ENCODE measurements at regions not wholly inside any gene's neighbourhood (a gene's known extent, or its start where the extent isn't known, plus 50 kb on each side); places are given as distances from the start of the nearest gene placed in this dataset.

- no peak for DNase-seq (ENCODE audit: low read depth)
- no peak for TF ChIP-seq CTCF (conservative IDR thresholded peaks at IDR 0.05; ENCODE audit: low read depth, low read length)
- no peak overlapping the region for H3K4me3 ChIP-seq (ENCODE audit: low read depth, low read length)
Observed at GRCh38 chr15:36483409-36483808, 96.0 kb upstream of the CDIN1 start.

GRCh38 chr15:36484038-36484778, 95.2 kb upstream of the CDIN1 start:
- no peak overlapping the region for H3K4me3 ChIP-seq (ENCODE audit: low read depth, low read length)
- TF ChIP-seq CTCF (conservative IDR thresholded peaks at IDR 0.05; ENCODE audit: low read depth, low read length), result no peak
- DNase-seq (ENCODE audit: low read depth), result no peak

- no peak overlapping the region for H3K4me3 ChIP-seq (ENCODE audit: low read depth, low read length)
- DNase-seq (ENCODE audit: low read depth), result no peak
- no peak for TF ChIP-seq CTCF (conservative IDR thresholded peaks at IDR 0.05; ENCODE audit: low read depth, low read length)
Observed at GRCh38 chr15:36491912-36492311, 87.5 kb upstream of the CDIN1 start.

GRCh38 chr15:36495456-36495991, 83.9 kb upstream of the CDIN1 start:
- no peak overlapping the region for H3K4me3 ChIP-seq (ENCODE audit: low read depth, low read length)
- no peak for DNase-seq (ENCODE audit: low read depth)
- no peak for TF ChIP-seq CTCF (conservative IDR thresholded peaks at IDR 0.05; ENCODE audit: low read depth, low read length)

- H3K4me3 ChIP-seq (ENCODE audit: low read depth, low read length), result no peak overlapping the region
- no peak for DNase-seq (ENCODE audit: low read depth)
- TF ChIP-seq CTCF (conservative IDR thresholded peaks at IDR 0.05; ENCODE audit: low read depth, low read length), result no peak
Observed at GRCh38 chr15:36497901-36498300, 81.5 kb upstream of the CDIN1 start.

- DNase-seq (ENCODE audit: low read depth), result no peak
- no peak overlapping the region for H3K4me3 ChIP-seq (ENCODE audit: low read depth, low read length)
- no peak for TF ChIP-seq CTCF (conservative IDR thresholded peaks at IDR 0.05; ENCODE audit: low read depth, low read length)
Observed at GRCh38 chr15:36498401-36498800, 81.0 kb upstream of the CDIN1 start.

- DNase-seq (ENCODE audit: low read depth), result no peak
- no peak for TF ChIP-seq CTCF (conservative IDR thresholded peaks at IDR 0.05; ENCODE audit: low read depth, low read length)
- H3K4me3 ChIP-seq (ENCODE audit: low read depth, low read length), result no peak overlapping the region
Observed at GRCh38 chr15:36498916-36499315, 80.5 kb upstream of the CDIN1 start.

Measured in epithelial cell of proximal tubule (primary cell).